Omental fat pad (tissue), 3 donors: ENCODE measurements at regions not wholly inside any gene's neighbourhood (a gene's known extent, or its start where the extent isn't known, plus 50 kb on each side); places are given as distances from the start of the nearest gene placed in this dataset.
"Not testable (repeated sequence)": the region's sequence is repeated elsewhere in the genome, so short reads cannot be mapped to it uniquely, and the experiment has no call there.

Experiments
- ATAC-seq: fragments of 150-250 bp; one replicate; pipeline ENCODE4 v1.9.1; 2016; ENCODE audit warnings: mild to moderate bottlenecking, moderate library complexity; ENCODE audit not compliant: low FRiP score
- DNase-seq: peaks from one replicate; pipeline ENCODE4 v3.0.0-alpha.2; 2019; ENCODE audit warnings: low spot score
- CTCF ChIP-seq, 3 donors: fragments of 450-650 bp; IDR thresholded peaks; one replicate each; pipeline ENCODE4 v1.5.1; 2016 to 2017; ENCODE audit warnings: antibody characterized with exemption in 3 of 3, mild to moderate bottlenecking in 3 of 3, moderate library complexity in 2 of 3

GRCh38 chr20:48141660-48142515, 356.6 kb upstream of the SULF2 start:
- no peak for DNase-seq
- no peak for TF ChIP-seq CTCF (IDR thresholded peaks at IDR 0.05)
- no peak for ATAC-seq

- no peak for TF ChIP-seq CTCF (IDR thresholded peaks at IDR 0.05)
- DNase-seq (no peak), ATAC-seq (no peak)
Measured at GRCh38 chr20:48139262-48140041, 354.2 kb upstream of the SULF2 start.

- ATAC-seq = no peak
Measured at GRCh38 chr20:48132834-48133233, 347.6 kb upstream of the SULF2 start.

GRCh38 chr20:48131581-48131980, 346.3 kb upstream of the SULF2 start:
- ATAC-seq (no peak), DNase-seq (no peak)
- TF ChIP-seq CTCF (IDR thresholded peaks at IDR 0.05) = no peak

More at GRCh38 chr20:48132834-48133233, 347.6 kb upstream of the SULF2 start:
- DNase-seq = no peak
- TF ChIP-seq CTCF (IDR thresholded peaks at IDR 0.05) = no peak

- DNase-seq = no peak
- no peak for TF ChIP-seq CTCF (IDR thresholded peaks at IDR 0.05)
- ATAC-seq = peak; percentile 49
Measured at GRCh38 chr20:48129345-48129942, 344.2 kb upstream of the SULF2 start.

- ATAC-seq (peak; percentile 72), DNase-seq (no peak)
- TF ChIP-seq CTCF (IDR thresholded peaks at IDR 0.05) = no peak
Measured at GRCh38 chr20:48128436-48128835, 343.2 kb upstream of the SULF2 start.

- DNase-seq, ATAC-seq: not testable (repeated sequence)
Measured at GRCh38 chr20:48127964-48128363, 342.7 kb upstream of the SULF2 start.

- ATAC-seq, DNase-seq: not testable (repeated sequence)
Measured at GRCh38 chr20:48127133-48127532, 341.9 kb upstream of the SULF2 start.
